T-helper 17 cell (primary cell): ENCODE measurements at regions not wholly inside any gene's neighbourhood (a gene's known extent, or its start where the extent isn't known, plus 50 kb on each side); places are given as distances from the start of the nearest gene placed in this dataset.
"Not testable (repeated sequence)": the region's sequence is repeated elsewhere in the genome, so short reads cannot be mapped to it uniquely, and the experiment has no call there.

Source experiments
- ATAC-seq: fragments of 150-1000 bp; cut with Tn5 transposase; 2 replicates; pipeline ENCODE4 v1.10.0; 2021; ENCODE audit warnings: mild to moderate bottlenecking, moderate library complexity
- DNase-seq, 3 donors: peaks; one replicate each; pipeline versions ENCODE4 v3.0.0 to v3.0.0-alpha.2; 2020 to 2021
- H3K9me3 ChIP-seq: one replicate; pipeline ENCODE4 v1.7.0; 2013; ENCODE audit warnings: low read length, mild to moderate bottlenecking; ENCODE audit not compliant: control insufficient read depth, poor library complexity, severe bottlenecking
- H3K27ac Mint-ChIP-seq: one replicate; pipeline ENCODE4 v1.8.0; 2022; ENCODE audit warnings: mild to moderate bottlenecking, moderate library complexity, mixed read lengths
- H3K27me3 Mint-ChIP-seq: one replicate; pipeline ENCODE4 v1.8.0; 2022; ENCODE audit warnings: mixed read lengths
- H3K36me3 Mint-ChIP-seq: one replicate; pipeline ENCODE4 v1.8.0; 2022; ENCODE audit warnings: low read depth, mixed read lengths
- H3K4me1 Mint-ChIP-seq: one replicate; pipeline ENCODE4 v1.8.0; 2022; ENCODE audit warnings: mild to moderate bottlenecking, mixed read lengths
- H3K4me3 Mint-ChIP-seq: one replicate; pipeline ENCODE4 v1.8.0; 2022; ENCODE audit warnings: mild to moderate bottlenecking, moderate library complexity, mixed read lengths

DNA sequence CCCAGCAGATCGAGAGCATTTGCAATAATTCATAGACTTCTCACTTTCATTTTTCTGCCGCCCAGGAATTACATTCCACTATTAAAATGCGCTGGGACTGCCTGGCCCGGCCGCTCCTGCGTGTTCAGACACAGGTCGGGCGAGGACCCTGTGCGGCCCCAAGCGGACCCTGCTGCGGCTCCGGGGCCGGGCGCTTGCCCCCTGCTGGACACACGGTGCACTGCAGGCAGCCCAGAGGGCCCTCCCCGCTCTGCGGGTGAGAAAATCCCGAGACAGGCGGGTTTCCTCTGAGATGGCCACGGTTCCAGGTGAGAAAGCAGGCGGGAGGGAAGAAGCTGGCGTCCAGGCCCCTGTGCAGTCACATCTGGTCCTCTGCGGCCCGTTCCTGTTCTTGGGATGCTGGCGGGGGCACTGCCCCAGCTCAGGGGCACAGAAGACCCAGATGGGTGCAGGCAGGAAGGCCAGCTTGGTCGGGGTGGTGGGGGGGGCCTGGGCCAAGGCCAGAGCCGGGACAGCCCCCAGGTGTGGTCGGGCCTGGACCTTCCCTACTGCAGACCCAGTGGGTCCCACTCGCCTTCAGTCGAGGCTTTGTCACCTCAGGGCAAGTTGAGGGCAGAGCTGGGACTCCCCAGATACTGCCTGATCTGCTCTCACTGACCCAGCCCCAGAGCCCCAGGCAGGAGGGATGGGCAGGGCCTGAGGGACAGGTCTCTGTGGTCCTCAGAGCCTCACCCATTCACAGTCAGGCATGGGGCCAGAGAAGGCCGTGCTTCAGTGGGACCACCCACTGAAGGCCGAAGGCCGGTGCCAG, 135.1 kb downstream of the FAM53A start:
- H3K36me3 Mint-ChIP-seq, H3K4me1 Mint-ChIP-seq, H3K9me3 ChIP-seq, H3K27ac Mint-ChIP-seq: not testable (repeated sequence)
- peaks cover 16% of the 10 kb centered on the region for H3K27me3 Mint-ChIP-seq
- ATAC-seq (peak; percentile 93), DNase-seq (peak; percentile 34 to 66 (median 35))
- peak overlapping the region; percentile 41 for H3K4me3 Mint-ChIP-seq

DNA sequence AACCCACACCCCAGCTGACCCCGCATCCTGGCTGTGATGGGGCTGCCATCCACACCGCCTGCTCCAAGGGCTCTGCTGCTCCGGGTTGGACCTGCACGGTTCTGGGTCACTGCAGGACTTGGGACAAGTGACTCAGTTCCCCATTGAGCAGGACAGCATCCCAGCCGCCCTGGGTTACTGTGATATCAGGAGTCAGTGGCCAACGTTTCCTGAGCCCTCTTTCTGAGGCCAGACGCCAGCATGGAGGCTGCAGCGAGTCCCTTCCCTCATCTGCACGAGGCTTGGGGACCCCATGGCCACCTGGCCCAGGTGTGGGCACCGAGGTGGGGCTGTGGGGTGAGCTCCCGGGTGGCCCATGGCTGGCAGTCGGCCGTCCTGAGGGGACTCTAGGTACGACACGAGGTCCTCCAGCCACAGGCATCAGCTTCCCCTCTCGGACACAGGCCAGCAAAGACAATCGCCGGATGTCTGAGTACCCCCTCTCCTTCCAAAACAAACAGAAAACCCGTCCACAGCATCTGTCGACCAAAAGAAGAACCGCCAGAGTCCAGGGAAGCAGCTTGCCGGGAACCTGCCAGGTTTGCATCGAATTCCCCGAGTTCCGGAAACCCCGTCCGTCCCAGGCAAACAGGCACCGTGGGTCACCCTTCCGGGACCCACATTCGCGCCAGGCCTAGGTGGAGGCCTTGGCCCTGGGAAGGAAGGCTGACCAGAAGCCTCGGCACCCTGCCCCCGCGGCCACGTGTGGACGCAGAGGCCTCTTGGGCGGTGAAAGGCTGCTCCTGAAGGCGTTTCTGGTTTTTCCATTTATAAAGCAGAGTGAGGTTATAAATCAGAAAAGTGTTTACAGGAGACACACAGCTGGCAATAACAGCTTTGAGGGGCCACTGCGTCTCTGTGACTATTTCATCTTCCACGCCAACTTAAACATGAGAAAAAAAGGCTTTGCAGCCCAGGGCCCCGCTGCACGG, 136.0 kb downstream of the FAM53A start:
- H3K9me3 ChIP-seq: no peaks in the 10 kb centered on the region
- Mint-ChIP-seq H3K27ac (peak overlapping the region; percentile 27), H3K27me3 (peaks cover 16% of the 10 kb centered on the region), H3K36me3 (peaks cover 5% of the 10 kb centered on the region), H3K4me1 (peaks cover 11% of the 10 kb centered on the region), H3K4me3 (peak overlapping the region; percentile 41)
- DNase-seq: no peak
- peak; percentile 17 for ATAC-seq

DNA sequence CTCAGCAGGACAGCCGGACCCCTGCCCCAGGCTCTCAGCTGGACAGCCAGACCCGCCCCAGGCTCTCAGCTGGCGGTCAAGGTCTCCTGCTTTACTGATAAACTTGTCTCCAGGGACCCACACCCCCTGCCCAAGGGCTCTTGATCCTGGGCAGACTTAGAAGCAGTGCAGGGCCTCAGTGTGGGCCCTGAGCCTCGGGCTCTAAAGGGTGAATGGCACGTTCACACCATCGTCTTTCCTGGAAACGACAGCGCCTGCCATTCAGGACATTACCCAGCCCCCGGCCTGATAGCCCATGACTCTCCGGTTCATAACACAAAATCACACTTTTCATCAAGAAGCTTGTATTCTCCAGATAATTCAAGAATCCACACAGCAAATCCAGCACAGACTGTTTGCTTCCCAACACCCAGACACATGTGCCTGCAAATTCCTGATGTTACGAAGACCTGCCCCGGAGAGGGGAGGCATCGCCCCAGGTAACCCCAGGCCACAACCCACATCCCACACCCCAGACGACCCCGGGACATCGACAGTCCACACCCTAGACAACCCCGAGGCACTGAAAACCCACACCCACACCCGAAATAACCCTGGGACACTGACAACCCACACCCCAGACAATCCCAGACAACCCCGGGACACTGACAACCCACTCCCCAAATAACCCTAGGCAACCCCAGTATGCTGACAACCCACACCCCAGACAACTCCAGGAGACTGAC, 136.8 kb downstream of the FAM53A start:
- Mint-ChIP-seq H3K36me3 (peaks cover 5% of the 10 kb centered on the region), H3K4me1 (peaks cover 11% of the 10 kb centered on the region), H3K4me3 (no peak overlapping the region), H3K27me3 (peaks cover 16% of the 10 kb centered on the region), H3K27ac (peak overlapping the region; percentile 27)
- DNase-seq: no peak
- ATAC-seq: no peak
- no peaks in the 10 kb centered on the region for H3K9me3 ChIP-seq

DNA sequence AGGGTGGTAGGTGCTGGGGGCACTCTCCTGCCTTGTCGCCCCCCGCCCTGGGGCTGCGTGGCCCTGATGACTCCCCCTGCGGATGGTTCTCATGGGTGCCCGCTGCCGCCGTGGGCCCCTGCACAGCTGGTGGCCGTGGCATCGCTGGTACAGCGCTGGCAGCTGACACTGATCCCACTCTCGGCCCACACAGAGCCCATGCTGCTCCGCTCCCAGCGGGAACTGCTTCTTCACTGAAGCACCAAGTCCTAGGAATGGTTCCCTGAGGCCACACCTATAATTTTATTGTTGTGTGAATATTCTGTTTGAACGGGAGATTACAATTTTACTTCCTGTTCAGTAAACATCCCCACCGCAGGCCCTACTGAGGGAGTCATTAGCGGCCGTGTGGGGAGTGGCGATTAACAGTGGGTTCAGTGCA, 138.6 kb upstream of the NKX1-1 start:
- Mint-ChIP-seq H3K27me3 (peaks cover 21% of the 10 kb centered on the region), H3K36me3 (peaks cover 8% of the 10 kb centered on the region), H3K27ac (peak overlapping the region; percentile 21), H3K4me3 (no peak overlapping the region), H3K4me1 (peaks cover 11% of the 10 kb centered on the region)
- H3K9me3 ChIP-seq: no peaks in the 10 kb centered on the region
- DNase-seq: no peak
- no peak for ATAC-seq

DNA sequence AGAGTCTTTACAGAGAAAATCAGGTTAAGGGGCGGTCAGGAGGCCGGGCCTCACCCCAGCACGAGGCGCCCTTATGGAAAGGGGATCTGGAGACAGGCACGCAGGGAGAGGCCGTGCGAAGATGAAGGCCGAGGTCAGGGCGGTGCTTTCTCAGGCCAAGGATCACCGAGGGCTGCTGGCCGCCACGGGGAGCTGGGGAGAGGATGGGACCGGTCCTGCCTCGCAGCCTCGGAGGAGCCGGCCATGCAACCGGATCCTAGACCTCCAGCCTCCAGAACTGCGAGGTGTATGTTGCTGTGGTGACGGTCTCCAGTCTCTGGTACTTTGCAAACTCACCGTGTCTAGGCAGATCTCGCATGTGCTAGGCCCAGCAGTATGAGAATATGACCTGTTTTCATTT, 138.2 kb upstream of the NKX1-1 start:
- DNase-seq, ATAC-seq, H3K9me3 ChIP-seq, H3K4me3 Mint-ChIP-seq, H3K36me3 Mint-ChIP-seq: not testable (repeated sequence)
- Mint-ChIP-seq H3K27ac (peak overlapping the region; percentile 21), H3K27me3 (peaks cover 21% of the 10 kb centered on the region), H3K4me1 (peaks cover 11% of the 10 kb centered on the region)

DNA sequence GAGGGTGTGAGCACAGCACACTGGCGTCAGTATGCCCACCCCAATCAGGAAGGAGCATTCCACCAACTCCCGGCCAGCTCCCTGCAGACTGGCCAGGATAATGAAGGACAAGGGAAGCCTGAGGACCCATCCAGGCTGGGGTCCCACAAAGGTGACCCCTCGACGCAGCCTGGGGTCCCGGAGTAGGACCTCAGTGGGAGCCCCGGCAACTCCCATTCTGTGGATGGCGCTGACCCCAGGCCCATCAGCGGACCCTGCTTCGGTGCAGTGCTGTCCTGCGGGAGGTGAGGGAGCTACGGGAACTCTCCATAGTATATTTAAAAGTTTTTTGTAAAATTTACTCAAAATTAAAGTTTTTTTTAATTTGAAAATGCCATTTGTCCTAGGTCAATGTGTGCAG, 137.7 kb upstream of the NKX1-1 start:
- peak overlapping the region; percentile 21 for H3K27ac Mint-ChIP-seq
- peaks cover 8% of the 10 kb centered on the region for H3K36me3 Mint-ChIP-seq
- DNase-seq (no peak), ATAC-seq (no peak)
- peaks cover 11% of the 10 kb centered on the region for H3K4me1 Mint-ChIP-seq
- peaks cover 21% of the 10 kb centered on the region for H3K27me3 Mint-ChIP-seq
- peak overlapping the region; percentile 62 for H3K4me3 Mint-ChIP-seq
- no peaks in the 10 kb centered on the region for H3K9me3 ChIP-seq

DNA sequence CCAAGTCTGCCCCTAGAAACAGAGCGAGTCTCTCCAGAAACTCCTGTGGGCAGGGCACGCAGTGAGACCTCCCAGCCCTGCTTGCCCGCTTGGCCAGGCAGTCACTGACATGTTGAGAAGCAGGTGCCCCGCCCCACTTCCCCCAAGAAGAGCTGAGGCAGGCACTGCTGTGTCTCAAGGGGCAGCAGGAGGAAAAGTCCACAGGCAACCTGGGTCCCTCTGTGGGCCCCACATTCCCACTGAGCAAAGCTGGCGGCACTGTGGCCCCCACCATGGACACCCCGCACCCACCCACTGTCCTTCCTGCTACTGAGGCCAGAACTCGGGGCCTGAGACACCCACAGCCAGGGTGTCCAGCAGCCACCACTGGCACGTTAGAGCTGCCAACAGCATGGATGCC, 137.3 kb upstream of the NKX1-1 start:
- peaks cover 7% of the 10 kb centered on the region for H3K4me1 Mint-ChIP-seq
- H3K27ac Mint-ChIP-seq: no peak overlapping the region
- no peak for ATAC-seq
- peaks cover 21% of the 10 kb centered on the region for H3K27me3 Mint-ChIP-seq
- H3K4me3 Mint-ChIP-seq: peak overlapping the region; percentile 62
- no peak for DNase-seq
- peaks cover 8% of the 10 kb centered on the region for H3K36me3 Mint-ChIP-seq
- no peaks in the 10 kb centered on the region for H3K9me3 ChIP-seq

DNA sequence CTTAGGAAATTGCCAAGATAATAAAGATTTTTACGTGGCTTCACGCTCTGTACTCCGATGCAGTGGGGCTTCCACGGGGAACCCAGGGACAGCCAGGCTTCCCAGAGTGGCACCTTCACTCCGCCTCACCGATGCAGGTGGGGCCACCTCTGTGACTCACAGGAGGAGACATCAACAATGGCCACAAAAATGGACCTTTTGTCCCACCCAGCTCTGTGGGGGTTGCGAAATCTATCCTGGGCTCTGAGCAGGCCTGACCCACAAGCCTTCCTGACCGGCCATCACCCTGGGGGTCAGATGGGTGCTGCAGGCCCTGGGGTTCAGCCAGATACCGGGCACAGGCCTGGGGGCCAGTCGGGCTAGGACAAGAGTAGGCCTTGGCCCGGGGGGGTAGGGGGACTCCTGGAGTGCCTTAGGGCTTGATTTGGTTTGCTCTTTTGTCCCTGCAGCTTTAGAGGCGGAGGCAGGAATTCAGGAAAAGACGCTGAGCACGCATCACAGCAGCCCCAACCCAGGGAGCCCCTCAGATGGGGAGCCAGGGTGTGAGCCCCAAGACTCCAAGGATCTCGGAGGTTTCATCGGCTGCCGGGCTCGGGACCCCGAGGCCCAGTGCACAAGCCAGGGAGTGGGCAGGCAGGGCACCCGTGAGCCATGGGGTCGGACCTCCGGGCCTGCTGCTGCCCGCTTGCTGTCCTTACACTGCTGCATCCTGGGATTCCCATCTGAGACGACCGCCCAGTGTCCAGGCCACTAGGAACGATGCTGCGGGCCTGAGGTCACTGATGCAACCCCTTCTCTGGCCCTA, 136.5 kb upstream of the NKX1-1 start:
- H3K36me3 Mint-ChIP-seq: peaks cover 7% of the 10 kb centered on the region
- H3K4me3 Mint-ChIP-seq: no peak overlapping the region
- DNase-seq (no peak), ATAC-seq (no peak)
- H3K27me3 Mint-ChIP-seq: peaks cover 12% of the 10 kb centered on the region
- H3K4me1 Mint-ChIP-seq: peaks cover 6% of the 10 kb centered on the region
- no peaks in the 10 kb centered on the region for H3K9me3 ChIP-seq
- no peak overlapping the region for H3K27ac Mint-ChIP-seq

DNA sequence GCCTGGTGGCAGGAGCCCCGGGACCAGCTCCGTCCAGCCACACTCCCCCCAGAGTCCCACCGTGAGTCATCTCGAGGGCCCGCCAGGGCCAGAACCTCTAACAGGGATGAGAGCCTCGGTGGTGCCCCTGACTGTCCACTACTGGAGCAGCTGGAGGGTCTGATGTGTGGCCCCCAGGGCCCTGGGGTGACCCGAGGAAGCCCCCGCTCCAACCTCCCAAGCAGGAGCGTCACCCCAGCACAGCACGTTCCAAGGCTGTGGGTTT, 135.9 kb upstream of the NKX1-1 start:
- Mint-ChIP-seq H3K27me3 (peaks cover 7% of the 10 kb centered on the region), H3K27ac (no peak overlapping the region), H3K4me1 (peaks cover 6% of the 10 kb centered on the region), H3K36me3 (peaks cover 3% of the 10 kb centered on the region), H3K4me3 (no peak overlapping the region)
- DNase-seq (no peak), ATAC-seq (no peak)
- no peaks in the 10 kb centered on the region for H3K9me3 ChIP-seq

DNA sequence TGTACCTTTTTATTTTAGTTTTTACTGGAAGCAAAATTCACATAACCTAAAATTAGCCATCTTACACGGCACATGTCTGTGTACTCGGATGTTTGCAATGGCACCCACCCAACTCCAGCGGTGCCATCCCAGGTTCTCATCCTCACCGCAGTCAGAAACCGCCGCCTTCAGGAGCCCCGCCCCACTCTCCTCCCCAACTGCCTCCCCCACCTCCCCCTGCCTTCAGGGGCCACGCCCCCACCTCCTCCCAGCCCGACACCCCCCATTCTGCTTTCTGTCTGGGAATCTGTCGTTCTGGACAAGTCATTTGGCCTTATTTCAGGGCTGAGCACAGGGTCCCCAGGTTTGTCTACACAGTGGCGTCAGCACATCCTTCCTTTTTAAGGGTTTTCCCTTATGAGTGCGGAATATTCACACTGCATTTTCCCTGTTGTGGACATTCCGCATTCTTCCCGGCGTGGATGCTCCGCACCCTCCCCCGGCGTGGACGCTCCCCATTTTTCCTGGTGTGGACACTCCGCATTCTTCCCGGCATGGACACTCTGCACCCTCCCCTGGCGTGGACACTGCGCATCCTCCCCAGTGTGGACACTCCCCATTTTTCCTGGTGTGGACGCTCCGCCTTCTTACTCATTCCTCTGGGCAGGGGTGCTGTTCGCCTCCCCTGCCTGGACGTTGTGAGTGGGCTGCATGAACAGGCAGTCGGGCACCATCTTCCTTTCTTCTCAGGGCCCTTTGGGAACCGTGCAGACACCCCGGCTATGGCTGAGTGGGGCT, 135.4 kb upstream of the NKX1-1 start:
- Mint-ChIP-seq H3K27me3 (peaks cover 6% of the 10 kb centered on the region), H3K36me3 (peaks cover 3% of the 10 kb centered on the region), H3K4me1 (peaks cover 6% of the 10 kb centered on the region), H3K27ac (no peak overlapping the region), H3K4me3 (no peak overlapping the region)
- no peaks in the 10 kb centered on the region for H3K9me3 ChIP-seq
- no peak for ATAC-seq
- DNase-seq: no peak

DNA sequence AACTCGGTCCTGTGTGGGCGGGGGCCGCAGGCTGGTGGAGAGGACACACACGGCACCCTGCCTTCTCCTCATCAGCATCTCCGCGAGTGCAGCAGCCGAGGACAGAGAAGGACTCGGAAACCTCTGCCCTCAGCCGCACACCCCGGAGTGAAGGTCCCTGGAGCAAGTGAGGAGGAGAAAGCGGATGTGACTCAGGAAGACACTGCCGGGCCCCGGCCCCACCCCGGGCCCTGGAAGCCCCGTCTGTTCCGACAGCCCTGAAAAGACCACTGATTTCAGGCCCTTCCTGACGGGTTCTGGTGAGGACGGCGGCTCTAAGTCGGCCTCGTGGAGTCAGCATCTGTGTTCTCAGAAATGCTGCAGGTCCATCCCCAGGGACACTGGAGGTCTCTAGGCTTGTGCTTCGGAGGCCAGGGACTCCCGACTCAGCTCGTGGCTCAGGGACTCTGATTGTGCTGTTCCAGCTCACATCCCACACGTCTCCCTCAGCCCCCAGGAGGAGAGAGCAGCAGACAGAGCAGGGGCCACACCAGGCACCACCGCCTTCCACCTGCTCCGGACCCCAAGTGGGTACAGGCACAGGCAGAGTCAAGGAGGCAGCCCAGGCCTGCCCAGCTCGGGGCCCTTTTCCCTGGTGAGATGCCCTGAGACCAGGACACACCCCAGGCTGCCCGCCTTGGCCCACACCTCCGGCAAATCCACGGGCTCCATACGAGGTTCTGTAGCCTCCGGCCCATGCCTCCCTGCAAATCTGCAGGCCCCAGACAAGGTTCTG, 134.5 kb upstream of the NKX1-1 start:
- H3K4me3 Mint-ChIP-seq: no peak overlapping the region
- H3K27ac Mint-ChIP-seq: no peak overlapping the region
- peaks cover 3% of the 10 kb centered on the region for H3K36me3 Mint-ChIP-seq
- H3K9me3 ChIP-seq: no peaks in the 10 kb centered on the region
- DNase-seq (no peak), ATAC-seq (peak; percentile 4)
- peaks cover 6% of the 10 kb centered on the region for H3K4me1 Mint-ChIP-seq
- peaks cover 6% of the 10 kb centered on the region for H3K27me3 Mint-ChIP-seq
